ENCODE measurements at regions not wholly inside any gene's neighbourhood (a gene's known extent, or its start where the extent isn't known, plus 50 kb on each side); places are given as distances from the start of the nearest gene placed in this dataset.

DNA sequence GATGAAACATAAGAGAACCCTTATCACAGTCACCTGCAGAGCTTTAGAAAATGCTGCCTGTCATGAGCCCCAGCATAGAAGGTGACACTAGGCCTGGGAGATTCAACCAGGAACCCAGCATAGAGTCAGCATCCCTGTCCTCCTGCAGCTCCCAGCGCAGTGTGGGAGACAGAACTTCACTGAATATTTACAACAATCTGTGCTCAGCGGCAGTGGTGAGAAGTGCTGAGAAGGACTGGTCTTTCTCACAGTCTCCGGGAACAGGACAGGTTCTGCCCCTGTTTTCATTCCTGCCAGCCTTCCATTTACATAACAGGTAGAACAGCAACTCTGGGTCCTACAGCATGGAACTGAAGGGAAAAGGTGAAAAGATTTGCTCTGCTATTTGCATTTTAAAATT is 83.5 kb upstream of the GADD45A start:
- TF ChIP-seq, protein P1, sequence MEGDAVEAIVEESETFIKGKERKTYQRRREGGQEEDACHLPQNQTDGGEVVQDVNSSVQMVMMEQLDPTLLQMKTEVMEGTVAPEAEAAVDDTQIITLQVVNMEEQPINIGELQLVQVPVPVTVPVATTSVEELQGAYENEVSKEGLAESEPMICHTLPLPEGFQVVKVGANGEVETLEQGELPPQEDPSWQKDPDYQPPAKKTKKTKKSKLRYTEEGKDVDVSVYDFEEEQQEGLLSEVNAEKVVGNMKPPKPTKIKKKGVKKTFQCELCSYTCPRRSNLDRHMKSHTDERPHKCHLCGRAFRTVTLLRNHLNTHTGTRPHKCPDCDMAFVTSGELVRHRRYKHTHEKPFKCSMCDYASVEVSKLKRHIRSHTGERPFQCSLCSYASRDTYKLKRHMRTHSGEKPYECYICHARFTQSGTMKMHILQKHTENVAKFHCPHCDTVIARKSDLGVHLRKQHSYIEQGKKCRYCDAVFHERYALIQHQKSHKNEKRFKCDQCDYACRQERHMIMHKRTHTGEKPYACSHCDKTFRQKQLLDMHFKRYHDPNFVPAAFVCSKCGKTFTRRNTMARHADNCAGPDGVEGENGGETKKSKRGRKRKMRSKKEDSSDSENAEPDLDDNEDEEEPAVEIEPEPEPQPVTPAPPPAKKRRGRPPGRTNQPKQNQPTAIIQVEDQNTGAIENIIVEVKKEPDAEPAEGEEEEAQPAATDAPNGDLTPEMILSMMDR (IDR thresholded peaks at IDR 0.05), result no peak
- no peak for TF ChIP-seq EZH2 (IDR thresholded peaks at IDR 0.05; ENCODE audit: borderline replicate concordance, insufficient read depth, low read depth, low read length, poor library complexity, severe bottlenecking)
